Caco-2 (cell line): ENCODE measurements at regions not wholly inside any gene's neighbourhood (a gene's known extent, or its start where the extent isn't known, plus 50 kb on each side); places are given as distances from the start of the nearest gene placed in this dataset.
"Not testable (repeated sequence)": the region's sequence is repeated elsewhere in the genome, so short reads cannot be mapped to it uniquely, and the experiment has no call there.

Experiments
- BruUV-seq: library from RNA; stranded (reverse); fragments of 400-500 nt; replicated peaks from 2 replicates; lab custom pipeline; 2021; lab: Mats Ljungman, UMichigan
- CTCF ChIA-PET: fragments of 300-600 bp; sonication (Branson Sonifier 250); formaldehyde crosslinking; loops from one replicate; lab custom pipeline; 2022; ENCODE audit warnings: antibody characterized with exemption; lab: Charles Lee
- POLR2A ChIA-PET: fragments of 300-600 bp; sonication (Branson Sonifier 250); formaldehyde crosslinking; loops from one replicate; lab custom pipeline; 2022; ENCODE audit warnings: antibody characterized with exemption; lab: Charles Lee
- DNase-seq, 2 experiments: peaks; one replicate each; pipeline versions ENCODE4 v3.0.0 to v3.0.0-alpha.2; 2020 to 2022
- H3K27me3 ChIP-seq: replicated peaks from 2 replicates; pipeline ENCODE4 v1.6.0; 2011; ENCODE audit warnings: low read length; ENCODE audit not compliant: control insufficient read depth, insufficient read depth
- H3K36me3 ChIP-seq: 2 replicates; pipeline ENCODE4 v1.5.1; 2011; ENCODE audit warnings: low read length; ENCODE audit not compliant: control insufficient read depth, insufficient read depth
- H3K4me1 ChIP-seq: fragments of 250-450 bp; sonication (Bioruptor Pico); 2 replicates; pipeline ENCODE4 v1.5.1; 2020; ENCODE audit warnings: mild to moderate bottlenecking
- H3K4me3 ChIP-seq: 2 replicates; pipeline ENCODE4 v1.5.1; 2011; ENCODE audit warnings: low read depth, mild to moderate bottlenecking, control low read depth, low read length
- H3K9me3 ChIP-seq: fragments of 250-450 bp; sonication (Bioruptor Pico); 2 replicates; pipeline ENCODE4 v1.5.1; 2020; ENCODE audit warnings: mild to moderate bottlenecking, moderate library complexity
- H3K27ac Mint-ChIP-seq: one replicate; pipeline ENCODE4 v1.8.0; 2022; ENCODE audit warnings: mixed read lengths; ENCODE audit not compliant: unreplicated experiment
- H3K27me3 Mint-ChIP-seq: one replicate; pipeline ENCODE4 v1.8.0; 2022; ENCODE audit warnings: mixed read lengths; ENCODE audit not compliant: insufficient read depth, unreplicated experiment
- H3K36me3 Mint-ChIP-seq: one replicate; pipeline ENCODE4 v1.8.0; 2022; ENCODE audit warnings: mild to moderate bottlenecking, mixed read lengths; ENCODE audit not compliant: insufficient read depth, unreplicated experiment
- H3K4me1 Mint-ChIP-seq: one replicate; pipeline ENCODE4 v1.8.0; 2022; ENCODE audit warnings: low read depth, mixed read lengths; ENCODE audit not compliant: unreplicated experiment
- H3K4me3 Mint-ChIP-seq: one replicate; pipeline ENCODE4 v1.8.0; 2022; ENCODE audit warnings: mild to moderate bottlenecking, moderate library complexity, mixed read lengths; ENCODE audit not compliant: unreplicated experiment
- H3K9me3 Mint-ChIP-seq: one replicate; pipeline ENCODE4 v1.8.0; 2022; ENCODE audit warnings: mixed read lengths; ENCODE audit not compliant: unreplicated experiment
- CTCF ChIP-seq, 2 experiments: fragments of 200-600 bp in 1 of 2; IDR thresholded peaks; 1 replicate in 1 of 2; 2 replicates in 1 of 2; pipeline versions ENCODE4 v1.5.1 to v1.8.0; 2011 to 2022; ENCODE audit warnings: antibody characterized with exemption in 1 of 2, control low read depth in 1 of 2, inconsistent platforms in 1 of 2, low read depth in 1 of 2, low read length in 1 of 2, mild to moderate bottlenecking in 1 of 2, moderate library complexity in 1 of 2; ENCODE audit not compliant: insufficient read depth in 1 of 2, severe bottlenecking in 1 of 2, unreplicated experiment in 1 of 2
- intact Hi-C: fragments of 100-400 bp; cut with micrococcal nuclease; formaldehyde crosslinking; loops from one replicate; pipeline ENCODE4 v1.10.0; 2022; ENCODE audit not compliant: unreplicated experiment

DNA sequence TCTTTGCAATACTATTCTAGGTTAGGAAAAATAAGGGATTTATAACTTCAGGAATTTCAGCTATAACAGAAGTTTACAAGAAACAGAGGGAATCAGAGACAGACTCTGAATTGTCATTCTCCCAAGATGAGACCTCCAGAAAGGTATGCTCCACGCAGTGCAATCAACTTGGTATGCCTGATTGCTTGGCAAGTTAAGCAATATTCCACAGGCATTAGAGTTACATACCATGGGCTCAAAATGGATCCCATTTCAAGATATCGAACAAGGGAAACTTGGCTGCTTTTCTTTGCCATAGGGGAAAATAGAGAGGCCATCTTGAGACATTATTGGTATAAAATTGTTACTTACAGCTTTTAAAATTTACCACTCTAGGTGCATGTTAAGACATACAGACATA, 615.6 kb upstream of the SOX9 start:
- POLR2A ChIA-PET = no interaction called here
- peaks cover 4% of the 10 kb centered on the region for H3K27me3 Mint-ChIP-seq

DNA sequence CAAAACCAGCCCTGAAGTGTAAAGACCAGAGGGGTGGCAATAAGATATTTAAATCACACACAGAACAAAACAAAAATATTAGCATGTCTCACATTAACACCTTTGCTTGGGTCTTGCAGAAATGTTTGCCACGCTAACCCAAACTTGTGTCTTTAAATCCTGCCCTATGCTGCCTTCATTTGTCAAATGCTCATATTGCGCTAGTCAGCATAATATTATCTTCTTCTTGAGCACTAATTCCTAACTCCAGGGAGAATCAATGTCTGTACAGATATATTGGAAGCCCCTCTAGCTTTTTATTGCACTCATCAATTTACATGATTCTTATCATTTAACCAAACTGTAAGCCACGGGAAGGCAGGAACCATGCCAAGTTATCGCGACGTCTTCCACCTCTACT, 614.8 kb upstream of the SOX9 start:
- TF ChIP-seq CTCF (IDR thresholded peaks at IDR 0.05; ENCODE audit: insufficient read depth in 1 of 2, low read depth in 1 of 2, low read length in 1 of 2, severe bottlenecking in 1 of 2, unreplicated experiment in 1 of 2) = no peak
- no peaks in the 10 kb centered on the region for H3K9me3 ChIP-seq
- H3K27me3 ChIP-seq = no peaks in the 10 kb centered on the region
- no peaks in the 10 kb centered on the region for H3K9me3 Mint-ChIP-seq
- POLR2A ChIA-PET = no interaction called here
- no TSS peak for BruUV-seq
- H3K36me3 ChIP-seq = no peaks in the 10 kb centered on the region
- no peaks in the 10 kb centered on the region; the same call in 1 of the 2 replicates for H3K4me1 ChIP-seq
- peaks cover 4% of the 10 kb centered on the region for H3K27me3 Mint-ChIP-seq
- no peak overlapping the region for H3K27ac Mint-ChIP-seq
- CTCF ChIA-PET = no interaction called here
- no peak overlapping the region for H3K4me3 ChIP-seq
- no peaks in the 10 kb centered on the region for H3K36me3 Mint-ChIP-seq
- intact Hi-C loops = no loop called here
- no peaks in the 10 kb centered on the region for H3K4me1 Mint-ChIP-seq
- H3K4me3 Mint-ChIP-seq = no peak overlapping the region
- no peak for DNase-seq

More for the DNA sequence above, 615.6 kb upstream of the SOX9 start:
- H3K9me3 Mint-ChIP-seq = no peaks in the 10 kb centered on the region
- Histone ChIP-seq H3K4me3 (no peak overlapping the region), H3K27me3 (no peaks in the 10 kb centered on the region), H3K36me3 (no peaks in the 10 kb centered on the region), H3K9me3 (no peaks in the 10 kb centered on the region), H3K4me1 (no peaks in the 10 kb centered on the region; the same call in 1 of the 2 replicates)
- H3K4me1 Mint-ChIP-seq = no peaks in the 10 kb centered on the region
- no TSS peak for BruUV-seq
- intact Hi-C loops = no loop called here
- no peak for DNase-seq
- H3K27ac Mint-ChIP-seq = no peak overlapping the region
- no peaks in the 10 kb centered on the region for H3K36me3 Mint-ChIP-seq
- TF ChIP-seq CTCF (IDR thresholded peaks at IDR 0.05; ENCODE audit: insufficient read depth in 1 of 2, low read depth in 1 of 2, low read length in 1 of 2, severe bottlenecking in 1 of 2, unreplicated experiment in 1 of 2) = no peak
- CTCF ChIA-PET = no interaction called here
- no peak overlapping the region for H3K4me3 Mint-ChIP-seq

GRCh38 chr17:71511266-71511995, 609.4 kb upstream of the SOX9 start:
- no TSS peak for BruUV-seq
- DNase-seq = no peak
- H3K36me3 Mint-ChIP-seq = no peaks in the 10 kb centered on the region
- peaks cover 5% of the 10 kb centered on the region for H3K4me1 Mint-ChIP-seq
- no peak overlapping the region for H3K27ac Mint-ChIP-seq
- no peaks in the 10 kb centered on the region for H3K36me3 ChIP-seq
- no peak overlapping the region for H3K4me3 ChIP-seq
- intact Hi-C loops = no loop called here
- TF ChIP-seq CTCF (IDR thresholded peaks at IDR 0.05; ENCODE audit: insufficient read depth in 1 of 2, low read depth in 1 of 2, low read length in 1 of 2, severe bottlenecking in 1 of 2, unreplicated experiment in 1 of 2) = no peak
- CTCF ChIA-PET = no interaction called here
- H3K4me1 ChIP-seq = no peaks in the 10 kb centered on the region
- H3K9me3 ChIP-seq = no peaks in the 10 kb centered on the region
- H3K4me3 Mint-ChIP-seq = no peak overlapping the region
- H3K27me3 ChIP-seq = no peaks in the 10 kb centered on the region
- POLR2A ChIA-PET = no interaction called here
- H3K9me3 Mint-ChIP-seq = no peaks in the 10 kb centered on the region
- H3K27me3 Mint-ChIP-seq = peaks cover 4% of the 10 kb centered on the region

DNA sequence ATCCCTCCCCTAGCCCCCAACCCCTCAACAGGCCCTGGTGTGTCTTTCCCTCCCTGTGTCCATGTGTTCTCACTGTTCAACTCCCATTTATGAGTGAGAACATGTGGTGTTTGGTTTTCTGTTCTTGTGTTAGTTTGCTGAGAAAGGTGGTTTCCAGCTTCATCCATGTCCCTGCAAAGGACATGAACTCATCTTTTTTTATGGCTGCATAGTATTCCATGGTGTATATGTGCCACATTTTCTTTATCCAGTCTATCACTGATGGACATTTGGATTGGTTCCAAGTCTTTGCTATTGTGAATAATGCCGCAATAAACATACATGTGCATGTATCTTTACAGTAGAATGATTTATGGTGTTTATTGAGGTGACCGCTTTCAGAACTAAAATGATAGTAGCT, 607.1 kb upstream of the SOX9 start:
- POLR2A ChIA-PET, H3K9me3 Mint-ChIP-seq, H3K4me3 Mint-ChIP-seq, H3K36me3 ChIP-seq, BruUV-seq, H3K27ac Mint-ChIP-seq, H3K9me3 ChIP-seq, H3K36me3 Mint-ChIP-seq, H3K27me3 Mint-ChIP-seq, H3K4me3 ChIP-seq, H3K27me3 ChIP-seq, H3K4me1 Mint-ChIP-seq, DNase-seq, H3K4me1 ChIP-seq, CTCF ChIA-PET, intact Hi-C loops: not testable (repeated sequence)
